GM21515 (cell line): ENCODE measurements at regions not wholly inside any gene's neighbourhood (a gene's known extent, or its start where the extent isn't known, plus 50 kb on each side); places are given as distances from the start of the nearest gene placed in this dataset.
A peak's percentile ranks its signal among the peaks of the same experiment; 100 is the strongest.

ENCODE experiments used
- ATAC-seq: cut with Tn5 transposase; IDR thresholded peaks from one replicate; pipeline ENCODE4 v1.9.1; 2021; ENCODE audit not compliant: unreplicated experiment

DNA sequence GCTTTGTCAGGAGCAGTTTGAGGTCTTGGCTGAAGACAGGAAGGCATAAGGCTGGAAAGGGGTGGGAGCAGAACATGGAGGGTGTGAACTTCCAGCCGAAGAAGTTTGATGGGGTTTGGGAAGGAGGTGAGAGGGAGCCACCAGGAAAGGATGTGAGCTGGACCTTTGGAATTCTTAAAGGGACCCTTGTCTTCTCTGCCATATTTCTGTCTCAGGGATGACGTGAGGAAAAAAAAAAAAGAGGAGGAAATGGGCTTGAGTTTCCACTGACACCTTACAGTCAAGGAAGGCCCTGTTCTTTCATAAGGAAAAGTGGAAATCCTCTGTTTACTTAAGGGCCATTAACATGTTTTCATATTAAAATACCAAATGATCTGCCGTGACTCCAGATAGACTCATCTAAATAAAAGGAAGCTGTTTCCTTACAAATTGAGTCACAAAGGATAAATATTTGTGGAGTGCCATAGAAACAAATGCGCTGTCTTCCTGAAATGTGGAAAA is 132.1 kb downstream of the PALM2AKAP2 start:
- no peak for ATAC-seq

DNA sequence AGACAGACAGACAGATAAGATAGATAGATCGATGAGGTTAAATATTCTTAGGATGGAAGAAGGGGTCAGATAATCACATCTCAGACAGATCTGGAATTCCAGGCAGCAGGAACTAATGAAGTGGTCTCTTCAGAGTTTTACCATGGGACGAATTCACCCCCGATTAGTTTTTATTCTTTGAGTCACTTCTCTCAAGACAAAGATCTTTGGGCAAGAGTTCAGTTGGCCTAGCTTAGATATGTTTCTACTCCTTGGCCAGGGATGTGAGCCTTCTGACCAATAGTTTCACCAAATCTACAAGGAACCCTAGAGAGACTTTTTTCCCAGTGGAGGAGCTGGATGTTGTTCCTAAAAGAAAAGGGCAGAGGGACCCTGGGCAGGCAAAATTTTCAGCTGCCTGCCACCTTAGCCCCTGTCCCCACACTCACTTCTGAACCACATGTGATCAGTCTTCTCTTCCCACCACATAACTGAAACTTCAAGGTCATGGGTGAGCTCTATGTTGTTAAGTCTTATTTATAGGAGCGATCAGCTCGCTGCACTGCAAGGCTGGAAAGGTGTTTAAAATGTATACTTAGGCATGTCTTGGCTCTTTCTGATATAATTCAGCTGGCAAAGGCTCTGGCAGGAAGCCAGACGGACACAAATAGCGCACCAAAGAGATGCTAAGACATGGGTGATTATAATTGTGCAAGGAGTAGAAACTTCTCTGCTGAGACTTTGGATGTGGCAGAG is 132.9 kb downstream of the PALM2AKAP2 start:
- peak; percentile 39 for ATAC-seq

DNA sequence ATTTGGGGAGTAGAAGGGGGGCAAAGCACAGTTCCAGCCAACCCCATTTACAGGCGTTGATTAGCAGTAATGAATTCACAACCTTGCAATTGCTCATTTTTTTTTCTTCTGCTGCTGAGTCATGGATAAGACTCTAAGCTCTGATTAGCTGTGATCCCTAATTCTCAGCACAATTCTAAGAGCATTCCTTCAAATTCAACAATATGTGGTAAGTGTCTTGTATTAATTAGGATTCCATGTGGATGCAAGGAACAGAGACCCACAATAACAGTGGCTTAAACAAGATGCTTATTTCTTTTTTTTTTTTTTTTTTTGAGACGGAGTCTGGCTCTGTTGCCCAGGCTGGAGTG is 133.4 kb downstream of the PALM2AKAP2 start:
- ATAC-seq = no peak

DNA sequence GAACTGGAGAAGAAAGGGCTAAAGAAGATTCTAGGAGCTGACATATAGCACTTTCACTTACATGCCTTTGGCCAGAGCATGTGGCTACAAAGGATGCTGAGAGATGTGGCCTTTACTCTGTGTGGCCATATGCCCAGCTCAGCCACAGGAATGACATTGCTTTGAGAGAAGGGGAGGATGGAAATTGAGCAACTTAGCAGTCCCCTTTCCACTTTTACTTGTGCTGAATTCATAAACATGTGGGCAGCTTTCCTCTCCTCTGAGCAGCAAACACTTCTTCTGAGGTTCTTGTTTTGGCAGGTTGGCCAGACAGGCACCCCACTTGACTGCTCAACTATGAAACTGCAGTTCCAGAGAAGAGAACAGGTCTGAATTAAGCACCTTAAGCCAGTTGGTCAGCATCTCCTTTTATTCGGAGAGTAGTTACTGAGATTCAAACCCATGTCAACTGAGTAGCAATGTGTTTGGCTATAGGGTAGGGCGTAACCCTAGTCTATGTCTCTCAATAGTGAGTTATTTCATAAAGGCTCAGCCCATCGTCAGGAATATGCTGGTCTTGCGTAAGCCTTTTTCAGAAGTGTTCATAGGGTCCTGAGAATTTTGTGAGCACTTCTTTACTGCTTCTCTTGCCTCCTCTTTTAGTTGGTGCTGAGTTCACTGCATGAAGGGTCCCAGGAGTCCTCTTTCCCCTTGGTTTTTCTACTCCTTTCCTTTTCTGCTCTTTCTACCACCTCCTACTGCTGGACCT is 134.5 kb downstream of the PALM2AKAP2 start:
- ATAC-seq = peak; percentile 43

DNA sequence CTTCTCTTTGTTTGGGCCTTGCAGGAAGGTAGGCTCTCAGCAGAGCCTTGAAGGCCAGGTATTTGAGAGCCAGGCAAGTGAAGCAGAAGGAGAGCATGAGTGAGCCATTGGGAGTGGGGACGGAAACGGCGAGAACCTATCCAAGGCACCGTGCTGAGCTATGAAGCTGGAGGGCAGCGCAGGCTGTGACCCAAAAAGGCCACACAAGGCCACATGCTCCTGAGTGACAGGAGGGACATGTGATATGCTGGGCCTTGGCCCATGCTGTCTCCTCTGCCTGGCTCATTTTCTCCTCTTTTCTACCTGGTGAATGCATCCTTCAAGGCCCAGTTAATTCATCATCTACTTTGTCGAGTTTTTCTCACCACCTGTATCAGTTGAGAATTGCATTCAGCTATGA is 136.3 kb downstream of the PALM2AKAP2 start:
- ATAC-seq = no peak

DNA sequence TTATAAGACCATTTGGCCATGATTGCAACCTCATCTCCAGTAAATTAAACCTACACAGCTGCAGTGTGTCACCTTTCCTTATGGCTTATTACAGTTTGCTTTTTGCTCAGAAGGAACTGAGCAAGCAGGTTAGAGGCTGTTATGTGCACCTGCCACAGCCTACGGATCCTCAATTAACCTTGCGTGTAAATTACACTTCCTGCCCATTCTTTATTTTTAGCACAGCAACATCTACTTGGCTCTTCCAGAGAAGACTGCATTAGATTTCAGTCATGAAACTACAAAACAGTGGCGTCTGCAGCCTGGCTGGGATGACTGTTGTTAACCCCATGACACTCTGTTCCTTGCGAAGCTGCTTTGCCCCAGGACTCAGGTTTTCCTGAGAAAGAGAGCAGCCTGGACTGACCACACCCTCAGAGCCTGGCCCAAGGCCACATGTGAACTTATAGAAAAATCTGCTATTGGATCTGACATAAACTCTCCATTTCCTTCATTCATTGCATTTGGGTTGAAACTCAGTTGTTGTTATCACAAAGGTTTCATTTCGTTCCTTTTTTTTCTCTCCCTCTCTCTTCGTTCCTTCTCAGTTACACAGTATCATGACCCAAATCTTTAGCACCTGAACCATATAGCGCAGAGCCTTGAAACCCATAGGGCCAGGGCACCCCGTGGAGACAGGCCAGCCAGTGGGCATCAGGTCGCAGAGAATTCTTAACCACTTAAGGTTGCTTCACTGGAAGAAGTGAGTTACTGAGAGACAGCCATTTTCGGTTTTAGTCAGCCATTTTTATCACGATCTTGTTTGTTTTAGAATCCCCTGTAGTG is 138.6 kb downstream of the PALM2AKAP2 start:
- ATAC-seq = peak; percentile 74

DNA sequence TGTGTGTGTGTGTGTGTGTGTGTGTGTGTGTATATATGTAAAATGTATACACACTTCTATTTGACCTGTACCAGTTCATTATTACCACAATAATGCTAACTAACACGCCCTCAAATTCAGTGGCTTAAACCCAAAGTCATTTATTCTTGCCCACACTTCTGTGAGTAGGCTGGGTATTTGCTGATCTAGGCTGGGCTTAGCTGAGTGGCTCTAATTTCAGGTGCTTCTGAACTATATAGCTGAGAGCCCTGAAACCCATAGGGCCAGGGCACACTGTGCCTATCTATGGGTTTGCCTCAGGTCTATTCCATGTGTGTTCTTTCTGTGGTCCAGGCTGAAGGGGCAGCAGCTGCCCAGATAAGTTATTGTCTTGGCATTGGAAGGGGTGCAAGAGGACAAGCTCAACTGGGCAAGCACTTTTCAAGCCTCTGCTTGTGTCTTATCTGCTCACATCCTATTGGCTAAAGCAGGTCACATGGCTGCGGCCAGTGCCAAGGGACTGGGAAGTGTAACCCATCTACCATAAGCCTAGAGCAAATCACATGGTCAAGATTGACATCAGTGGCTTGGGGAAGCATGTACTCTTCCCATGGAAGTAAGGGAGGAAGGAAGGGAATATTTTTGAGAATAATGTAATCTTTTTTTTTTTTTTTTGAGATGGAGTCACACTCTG is 139.9 kb downstream of the PALM2AKAP2 start:
- ATAC-seq = no peak

DNA sequence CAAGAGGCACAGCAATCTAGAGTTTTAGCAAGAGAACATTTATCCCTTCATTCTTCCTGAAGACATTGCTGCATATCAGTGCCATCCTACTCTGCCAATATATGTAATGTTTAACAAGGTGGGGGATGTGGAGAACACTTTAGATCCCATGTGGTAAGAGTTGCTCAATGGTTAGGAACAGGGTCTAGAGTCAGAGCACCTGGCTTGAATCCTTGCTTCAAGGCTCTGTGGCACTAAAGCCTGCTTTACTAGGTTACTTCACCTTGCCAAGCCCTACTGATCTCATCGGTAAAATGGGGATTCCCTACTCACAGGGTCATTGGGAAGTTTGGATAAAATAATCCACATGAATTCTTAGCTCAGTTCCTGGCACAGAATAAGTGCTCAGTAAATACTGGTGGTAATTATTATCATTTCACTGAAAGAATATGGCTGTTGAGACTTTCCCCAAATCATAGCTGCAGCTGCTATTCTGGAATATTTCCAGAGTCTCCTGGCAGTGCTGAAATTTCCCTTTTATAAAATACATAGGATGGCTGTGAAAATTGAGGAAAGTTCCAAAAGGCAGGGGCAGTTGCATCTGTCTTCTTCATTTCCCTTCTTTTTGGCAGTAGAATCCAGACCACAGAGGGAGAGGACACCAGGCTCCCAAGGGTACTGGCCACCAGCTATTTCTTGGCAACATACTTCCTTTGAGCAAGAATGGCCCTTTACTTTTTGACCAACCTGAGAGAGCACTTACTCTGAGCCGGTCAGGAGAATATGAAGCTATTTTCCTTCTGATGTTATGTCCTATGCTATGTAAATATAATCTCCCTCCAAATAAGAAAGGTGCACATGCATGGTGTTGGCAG is 142.8 kb downstream of the PALM2AKAP2 start:
- no peak for ATAC-seq

DNA sequence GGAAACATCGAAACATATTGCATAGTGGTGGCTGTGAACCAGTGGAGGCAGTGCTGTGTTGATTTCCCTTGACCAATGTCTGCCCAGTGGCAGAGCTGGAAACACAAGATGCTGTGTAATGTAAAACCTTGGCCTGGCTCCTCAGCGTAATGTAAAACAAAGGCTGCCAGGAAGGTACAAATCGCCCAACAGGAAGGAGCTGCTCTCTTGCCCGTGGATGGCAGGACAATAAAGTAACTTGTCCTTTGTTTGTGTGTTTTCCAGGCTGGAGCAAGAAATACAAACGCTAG is 143.4 kb downstream of the PALM2AKAP2 start:
- no peak for ATAC-seq

DNA sequence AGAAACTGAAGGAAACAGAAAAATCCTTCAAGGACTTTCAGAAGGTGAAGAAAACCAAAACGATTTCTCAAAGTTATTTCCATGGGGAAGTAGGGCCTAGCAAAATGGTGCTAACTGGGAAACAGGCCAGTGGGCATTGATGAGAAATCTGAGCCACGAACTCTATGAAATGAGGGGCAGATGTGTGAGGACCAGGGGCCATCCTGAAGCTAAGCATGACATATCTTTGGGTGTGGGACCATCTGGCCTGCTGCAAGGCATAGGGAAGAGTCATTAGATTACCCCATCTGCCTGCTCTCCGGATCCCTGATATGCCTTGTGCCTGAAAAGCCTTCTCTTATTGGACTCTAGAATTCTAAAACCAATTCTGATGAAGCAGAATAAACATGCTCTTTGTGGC is 143.8 kb downstream of the PALM2AKAP2 start:
- ATAC-seq = no peak

DNA sequence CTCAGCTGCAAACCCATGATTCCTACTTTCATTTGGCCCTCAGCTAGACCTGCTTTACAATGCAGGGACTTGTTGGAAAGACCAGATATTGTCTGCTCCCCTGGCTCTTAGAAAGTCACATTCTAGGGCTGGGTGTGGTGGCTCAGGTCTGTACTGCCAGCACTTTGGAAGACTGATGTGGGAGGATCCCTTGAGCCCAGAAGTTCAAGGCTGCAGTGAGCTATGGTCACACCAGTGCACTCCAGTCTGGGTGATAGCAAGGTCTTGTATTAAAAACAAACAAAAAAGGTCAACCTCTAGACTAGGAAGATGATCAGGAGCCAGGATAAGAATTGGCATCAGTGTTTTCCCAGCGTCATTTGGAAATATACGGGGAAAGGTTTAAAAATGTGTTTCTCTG is 145.8 kb downstream of the PALM2AKAP2 start:
- ATAC-seq = no peak

DNA sequence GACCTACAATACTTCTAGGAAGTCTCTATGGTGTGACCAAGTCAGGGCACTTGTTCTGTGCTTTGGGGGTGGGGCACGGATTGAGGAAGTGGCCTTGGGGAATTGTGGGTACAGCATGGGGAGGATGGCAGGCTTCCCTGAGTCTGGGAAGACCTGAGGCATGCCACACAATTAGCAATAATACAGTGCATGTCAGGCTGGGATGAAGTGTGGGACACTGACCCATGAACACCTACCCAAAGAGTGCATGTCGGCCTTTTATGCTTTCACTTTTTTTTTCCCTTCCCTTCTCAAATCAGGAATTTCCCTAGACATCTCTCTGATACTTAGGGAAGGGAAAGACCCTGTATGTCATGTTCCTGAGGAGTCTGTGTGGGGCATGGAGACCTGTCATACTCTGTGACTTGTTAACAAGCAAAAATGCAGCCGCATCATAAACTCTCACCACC is 146.4 kb downstream of the PALM2AKAP2 start:
- ATAC-seq = no peak

DNA sequence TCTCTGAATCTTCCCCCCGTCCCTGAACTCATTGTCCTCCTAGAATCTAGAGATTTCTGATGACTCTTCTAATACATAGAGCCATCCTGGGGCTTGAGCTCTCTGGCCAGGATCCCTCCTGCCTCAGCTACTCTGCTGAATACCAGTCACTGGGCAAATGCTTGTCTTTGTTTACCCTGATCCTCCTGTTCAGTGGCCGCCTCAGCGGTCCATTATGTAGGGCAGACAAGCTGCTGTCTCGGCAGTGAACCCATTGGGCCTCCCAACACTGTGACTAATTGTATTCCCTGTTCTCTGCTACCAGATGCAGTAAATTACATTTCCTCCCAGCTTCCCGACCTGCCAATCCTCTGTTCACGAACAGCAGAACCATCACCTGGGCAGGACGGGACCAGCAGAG is 151.6 kb downstream of the PALM2AKAP2 start:
- no peak for ATAC-seq

DNA sequence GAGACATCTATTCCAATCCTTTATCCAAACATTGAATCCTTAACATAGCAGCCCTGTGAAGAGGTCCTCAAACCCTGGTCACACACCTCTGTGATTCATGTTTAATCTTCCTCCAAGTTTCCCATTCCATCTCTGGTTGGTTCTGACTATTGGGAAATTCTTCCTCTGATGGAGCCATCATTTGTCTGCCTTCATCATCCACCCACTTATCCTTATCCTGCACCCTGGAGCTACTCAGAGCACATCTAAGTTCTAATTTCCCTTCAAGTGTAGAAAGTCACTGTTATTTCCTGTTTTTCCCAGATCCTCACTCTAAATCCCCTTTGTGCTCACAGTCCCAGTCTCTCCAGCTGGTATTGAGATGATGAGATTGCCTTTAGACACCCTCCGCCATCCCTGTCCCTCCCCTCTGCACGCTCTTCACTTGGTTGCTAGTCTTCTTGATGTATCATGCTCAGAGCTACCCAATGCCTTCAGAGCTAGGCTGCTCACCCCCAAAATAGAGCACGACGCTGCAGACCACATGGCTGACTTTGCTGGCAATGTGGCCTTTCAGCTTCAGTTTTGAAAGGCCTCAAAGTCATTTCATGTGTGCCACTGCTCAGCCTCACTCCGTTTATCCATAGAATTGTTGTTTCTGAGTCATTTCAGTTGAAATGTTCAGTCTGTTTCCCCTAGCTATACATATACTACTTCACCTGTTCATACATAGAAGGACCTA is 154.3 kb downstream of the PALM2AKAP2 start:
- ATAC-seq = no peak

DNA sequence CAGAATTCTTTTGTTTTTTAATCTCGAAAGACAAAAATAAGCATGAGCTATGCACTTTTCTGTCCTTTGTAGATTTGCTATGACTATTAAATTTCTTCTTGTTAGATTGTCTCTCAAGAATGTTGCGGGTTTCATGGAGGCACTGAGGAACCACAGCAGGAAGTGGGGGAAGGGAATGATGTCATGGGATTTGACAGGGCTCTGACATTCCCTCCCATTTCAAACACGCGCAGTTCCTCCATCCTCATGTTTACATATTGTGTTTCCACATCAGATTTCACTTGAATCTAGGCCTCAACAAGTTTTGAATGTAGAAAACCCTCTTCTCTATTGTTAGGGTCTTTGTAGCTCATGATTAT is 154.8 kb downstream of the PALM2AKAP2 start:
- no peak for ATAC-seq

DNA sequence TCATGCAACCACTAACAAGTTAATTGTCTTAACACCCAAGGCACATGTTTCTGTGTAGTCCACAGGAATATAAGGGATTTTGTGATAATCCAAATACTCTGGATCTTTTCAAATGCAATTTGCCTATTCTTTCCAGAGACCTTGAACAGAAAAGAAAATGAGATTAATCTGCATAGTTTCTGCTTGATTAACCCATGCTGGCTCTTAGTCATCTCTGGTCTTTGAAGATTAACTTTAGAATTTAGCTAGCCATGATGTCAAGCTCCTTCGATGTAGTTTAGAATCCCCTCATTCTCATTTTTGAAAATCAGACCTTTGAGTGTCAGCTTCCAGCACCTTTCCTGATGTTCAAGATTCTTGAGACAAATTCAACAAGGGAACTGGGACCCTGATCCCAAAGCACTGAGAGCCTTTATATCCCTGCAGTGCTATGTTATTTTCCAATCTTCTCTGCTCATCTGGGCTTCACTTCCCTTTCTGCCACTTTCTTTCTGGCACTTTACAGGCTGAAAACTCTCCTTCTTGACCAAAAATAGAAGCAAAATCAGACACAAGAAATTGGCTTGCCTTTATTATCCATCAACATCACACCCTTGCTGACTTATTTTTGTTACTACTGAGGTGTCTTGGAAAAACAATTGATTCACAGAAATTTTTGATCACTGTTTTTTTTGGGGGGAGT is 155.5 kb downstream of the PALM2AKAP2 start:
- no peak for ATAC-seq

DNA sequence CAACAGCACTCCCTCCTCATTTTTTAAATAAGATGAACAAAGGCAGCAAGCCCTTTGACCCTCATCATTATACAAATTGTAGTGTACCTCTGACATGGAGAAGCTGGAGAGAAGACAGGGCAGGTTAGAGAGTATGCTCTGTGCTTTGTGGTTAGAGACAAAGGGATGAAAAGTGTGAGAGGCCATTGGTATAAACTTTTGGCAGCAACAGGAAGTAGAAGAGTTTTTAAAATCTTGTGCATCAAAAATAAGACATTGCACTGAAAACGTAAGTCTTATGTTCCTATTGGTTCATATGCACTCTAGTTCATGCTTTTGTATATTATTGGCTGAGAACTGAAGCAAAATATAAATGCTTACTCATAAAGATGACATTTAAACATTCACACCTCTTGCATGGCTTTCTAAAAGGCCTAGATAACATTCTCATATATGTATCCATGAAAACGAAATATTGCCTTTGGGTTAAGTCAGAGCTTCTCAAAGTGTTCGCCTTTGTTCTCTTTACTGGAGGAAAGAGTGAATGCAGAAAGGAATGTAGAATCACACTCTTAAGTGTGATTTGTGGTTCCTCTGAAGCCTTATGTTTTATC is 158.0 kb downstream of the PALM2AKAP2 start:
- ATAC-seq = no peak

DNA sequence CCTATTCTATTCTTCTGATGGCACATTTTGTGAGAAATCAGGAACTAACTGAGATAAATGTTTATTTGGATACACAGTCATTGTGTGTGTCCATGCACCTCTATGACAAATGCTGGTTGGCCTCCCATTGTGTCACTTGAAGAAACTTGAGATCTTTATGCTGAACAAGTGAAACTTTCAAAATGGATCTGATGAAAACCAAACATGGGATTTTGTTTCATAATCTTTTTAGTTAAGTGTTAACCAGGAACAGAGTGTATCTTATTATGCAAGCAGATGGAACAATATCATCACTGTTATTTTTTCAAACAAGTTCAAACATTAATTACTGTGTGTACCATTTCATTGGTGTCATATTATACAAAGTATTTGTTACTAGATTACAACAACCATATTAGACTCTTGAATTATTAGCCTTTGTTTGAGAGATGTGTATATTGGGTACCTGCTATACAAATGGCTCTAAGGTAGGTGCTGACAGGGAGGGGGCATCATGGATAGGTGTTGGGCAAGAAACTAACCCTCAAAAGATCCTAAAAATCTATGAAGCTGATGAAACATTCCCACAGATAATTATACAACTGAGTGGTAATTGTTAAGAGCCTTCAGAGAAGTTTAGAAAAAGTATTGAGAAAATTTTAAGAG is 159.8 kb downstream of the PALM2AKAP2 start:
- no peak for ATAC-seq
